Nucleus accumbens (tissue), 56 donors: ENCODE measurements at regions not wholly inside any gene's neighbourhood (a gene's known extent, or its start where the extent isn't known, plus 50 kb on each side); places are given as distances from the start of the nearest gene placed in this dataset.

ENCODE experiments used
- DNase-seq, 56 donors: peaks; one replicate each; lab custom pipeline; 2025; lab: John Stamatoyannopoulos, UW

GRCh38 chr16:76897816-76898215 is 293.2 kb upstream of the MON1B start:
- no peak for DNase-seq

DNA sequence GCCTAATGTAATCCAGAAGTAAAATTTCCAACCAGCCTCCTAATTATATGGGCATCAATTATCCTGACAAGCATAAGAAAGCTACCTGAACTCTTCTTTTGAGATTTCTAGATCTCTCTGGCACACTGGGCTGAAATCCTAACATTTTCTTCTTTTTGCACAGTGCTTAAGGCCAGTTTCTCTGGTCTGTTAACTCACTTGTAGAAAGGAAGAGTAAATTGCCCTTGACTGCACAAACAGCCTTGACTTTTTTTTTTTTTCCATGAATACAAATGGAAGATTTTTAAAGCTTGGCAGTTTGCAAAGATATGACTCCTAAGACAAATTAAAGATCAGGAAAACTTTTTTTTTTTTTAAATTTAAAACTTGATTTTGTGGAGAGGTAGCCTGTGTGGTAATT is 291.2 kb upstream of the MON1B start:
- no peak for DNase-seq

DNA sequence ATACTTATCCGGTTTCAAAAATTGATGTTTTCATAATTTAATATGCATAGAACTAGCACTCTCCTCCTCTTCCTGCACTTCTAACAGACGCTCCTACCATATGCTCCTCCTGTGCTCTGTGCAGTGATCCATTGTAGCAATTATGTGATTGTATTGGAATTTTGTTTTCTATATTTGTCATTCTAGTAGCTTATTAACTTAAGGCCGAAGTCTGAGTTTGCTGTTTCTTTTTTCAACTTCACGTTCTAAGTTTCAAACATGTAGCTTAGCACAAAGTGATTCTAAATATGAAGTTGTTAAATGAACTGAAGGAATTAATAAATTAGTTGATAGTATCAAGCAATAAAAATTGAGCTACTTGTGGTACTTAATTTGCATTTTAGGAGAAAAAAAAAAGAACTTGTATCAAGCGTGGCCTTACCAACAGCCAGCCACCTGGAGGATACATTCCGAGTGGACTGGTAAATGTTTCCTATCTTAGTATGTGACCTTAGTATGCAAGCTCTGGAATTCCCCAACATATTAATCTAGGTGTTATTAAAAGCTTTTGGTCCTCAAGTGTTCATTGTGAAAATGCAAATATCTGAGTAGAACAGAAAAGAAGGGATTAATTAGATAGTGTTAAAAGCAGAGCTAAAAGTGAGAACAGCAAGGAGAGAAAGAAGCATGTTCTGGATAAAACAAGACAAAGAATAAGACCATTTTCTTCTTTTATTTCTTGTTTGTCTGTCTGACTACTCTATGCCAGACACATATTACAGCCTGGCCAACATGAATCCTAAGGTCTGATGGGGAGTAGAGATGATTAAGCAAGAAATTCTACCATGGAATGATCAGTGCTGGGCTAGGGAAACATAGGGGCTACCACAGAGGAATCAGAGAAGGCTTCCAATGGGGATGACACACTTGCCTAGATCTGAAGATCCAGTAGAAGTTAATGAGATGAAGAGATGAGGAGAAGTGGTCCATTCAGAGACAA is 290.4 kb upstream of the MON1B start:
- DNase-seq: no peak

DNA sequence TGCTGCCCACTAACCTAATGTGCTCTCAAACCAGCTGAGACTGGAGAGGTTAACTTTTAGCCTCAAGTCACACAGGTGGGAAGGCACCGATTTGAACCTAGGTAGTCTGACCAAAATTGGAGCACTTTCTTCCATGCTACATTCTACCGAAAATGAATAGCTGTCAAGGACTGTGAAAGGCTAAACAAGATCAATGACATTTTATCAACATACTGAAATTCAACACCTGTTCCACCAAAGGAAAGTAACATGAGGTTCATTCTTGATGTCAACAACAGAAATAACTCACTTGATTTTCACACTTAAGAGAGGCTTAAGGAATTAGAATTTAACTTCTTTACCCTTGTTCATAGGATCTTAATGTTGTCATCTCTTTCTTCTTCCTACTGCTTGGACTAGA is 284.4 kb upstream of the MON1B start:
- DNase-seq: no peak

DNA sequence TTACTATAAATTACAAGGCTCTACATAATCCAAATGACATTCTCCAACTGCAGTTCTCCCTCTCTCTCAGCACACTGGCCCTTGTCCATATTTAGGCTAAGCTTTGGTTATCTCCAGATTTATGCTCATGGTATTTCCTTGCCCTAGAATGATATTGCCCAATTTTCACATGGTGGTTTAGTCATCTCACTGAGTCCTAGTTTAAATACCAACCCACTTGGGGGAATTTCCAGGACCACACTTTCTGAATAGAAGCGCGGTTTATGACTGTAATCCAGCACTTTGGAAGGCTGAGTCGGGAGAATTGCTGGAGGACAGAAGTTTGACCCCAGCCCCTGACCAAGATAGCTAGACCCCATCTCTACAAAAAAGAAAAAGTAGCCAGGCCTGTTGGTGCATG is 280.1 kb upstream of the MON1B start:
- no peak for DNase-seq

DNA sequence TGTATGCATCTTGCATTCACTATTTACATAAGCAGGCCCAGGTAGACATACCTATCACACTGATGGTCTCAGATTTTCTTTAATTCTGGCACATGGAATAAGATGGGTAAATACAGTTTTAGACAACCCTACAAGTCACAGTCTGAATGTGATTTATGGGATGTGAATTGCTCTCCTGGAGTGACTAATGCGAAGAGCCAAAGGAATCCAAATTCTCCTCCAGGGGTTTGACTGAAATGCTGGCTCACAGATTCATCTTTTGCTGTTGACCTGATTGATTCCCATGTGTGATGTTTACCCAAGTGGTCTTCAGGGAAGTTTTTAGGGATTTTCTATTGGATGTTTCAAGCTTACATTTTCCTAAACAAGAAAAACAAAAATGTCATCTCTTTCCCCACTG is 277.9 kb upstream of the MON1B start:
- no peak for DNase-seq

DNA sequence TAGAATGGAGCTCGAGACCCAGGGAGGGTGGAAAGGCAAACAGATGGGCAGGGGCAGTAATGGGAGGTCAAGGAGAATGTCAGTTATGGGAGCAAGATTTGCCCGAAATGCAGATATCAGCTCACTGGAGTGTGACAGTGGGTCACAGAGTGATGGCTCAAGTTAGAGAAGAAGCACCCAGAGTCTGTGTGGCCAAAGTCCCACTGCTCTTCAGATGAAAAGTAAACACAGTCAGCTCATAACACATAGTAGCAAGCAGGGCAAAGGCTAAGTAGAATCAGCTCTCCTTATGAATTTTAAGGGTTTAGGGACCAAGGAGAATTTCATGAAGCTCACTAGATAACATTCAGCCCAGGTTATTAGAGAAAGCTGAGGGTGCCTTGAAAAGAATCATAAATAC is 264.9 kb upstream of the MON1B start:
- DNase-seq: no peak

DNA sequence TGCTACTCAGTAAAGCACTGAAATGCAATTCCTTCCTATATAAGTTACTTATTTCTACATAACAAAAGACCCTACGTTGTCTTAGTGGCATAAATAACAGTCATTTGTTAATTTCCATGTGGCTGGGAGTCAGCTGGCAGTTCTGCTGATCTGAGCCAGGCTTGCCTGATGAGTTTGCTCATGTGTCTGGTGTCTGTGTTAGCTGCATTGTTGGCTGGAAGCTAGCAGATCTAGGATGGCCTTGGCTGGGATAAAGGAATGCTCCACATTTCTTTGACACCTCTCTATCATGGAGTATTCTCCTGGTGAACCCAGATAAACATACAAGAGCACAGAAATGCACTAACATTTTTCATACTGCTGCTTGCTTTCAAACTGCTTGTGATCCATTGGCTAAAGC is 264.4 kb upstream of the MON1B start:
- DNase-seq: no peak

DNA sequence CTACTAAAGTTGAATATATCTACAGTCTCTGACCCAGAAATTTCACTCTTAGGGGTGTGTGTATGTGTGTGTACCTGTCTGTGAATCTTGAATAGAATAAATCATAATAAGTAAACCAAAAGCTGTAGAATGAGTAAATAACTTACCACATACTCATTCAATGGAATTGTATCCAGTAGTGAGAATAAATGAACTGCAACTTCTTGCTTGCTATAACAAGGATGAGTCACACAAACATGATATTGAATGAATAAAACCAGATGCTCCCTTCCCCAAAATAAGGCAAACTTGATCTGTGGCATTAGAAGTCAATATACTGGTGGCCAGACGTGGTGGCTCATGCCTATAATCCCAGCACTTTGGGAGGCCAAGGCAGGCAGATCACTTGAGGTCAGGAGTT is 259.8 kb upstream of the MON1B start:
- no peak for DNase-seq

DNA sequence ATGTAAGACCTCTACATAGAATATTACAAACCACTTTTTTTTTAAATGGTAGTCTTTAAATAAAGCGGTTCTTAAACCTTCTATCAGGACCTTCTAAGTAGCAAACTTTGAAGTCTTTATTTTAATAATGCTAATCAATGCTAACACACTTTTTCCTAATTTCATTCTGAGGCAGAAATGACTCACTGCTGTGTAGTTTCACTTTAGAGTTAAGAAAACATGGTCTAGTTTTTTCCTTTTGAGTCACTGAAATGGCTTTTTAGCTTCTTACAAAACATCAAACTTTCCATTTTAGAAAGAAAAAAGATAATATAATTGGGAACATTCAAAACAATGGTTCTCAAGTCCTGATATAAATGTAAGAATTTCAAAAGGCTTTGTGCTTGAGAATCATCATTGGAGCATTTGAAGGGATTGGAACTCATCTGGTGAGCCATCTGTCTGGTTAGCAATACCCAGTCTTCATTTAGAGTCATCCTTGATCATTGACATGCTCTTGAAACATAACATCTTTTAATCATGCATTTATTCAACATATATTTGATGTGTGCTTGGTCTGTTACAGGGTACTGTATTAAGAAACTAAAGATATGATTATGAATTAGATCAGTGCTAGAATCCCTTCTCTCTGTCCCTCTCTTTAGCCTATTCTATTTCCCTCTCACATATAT is 258.3 kb upstream of the MON1B start:
- no peak for DNase-seq

DNA sequence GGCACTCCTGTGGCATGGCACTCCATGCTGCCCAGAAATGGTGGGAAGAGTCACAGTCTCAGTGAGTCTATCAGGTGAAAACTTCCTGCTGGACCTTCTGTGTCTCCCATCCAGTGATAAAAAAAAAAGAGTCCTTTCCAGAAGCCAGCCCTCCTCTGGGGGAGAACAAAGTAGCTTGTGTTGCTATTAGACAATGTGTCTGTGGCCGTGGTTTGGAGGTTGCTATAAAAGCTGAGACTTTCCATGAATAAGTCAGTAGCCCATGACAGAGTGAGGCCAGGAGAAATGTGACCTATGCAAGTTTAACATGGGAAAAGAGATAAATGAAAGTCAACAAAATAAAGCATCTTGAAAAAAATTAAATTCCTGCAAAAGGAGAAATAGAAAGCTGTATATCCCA is 250.7 kb upstream of the MON1B start:
- no peak for DNase-seq

- DNase-seq: no peak
Measured at GRCh38 chr16:76941113-76941512, 249.9 kb upstream of the MON1B start.

DNA sequence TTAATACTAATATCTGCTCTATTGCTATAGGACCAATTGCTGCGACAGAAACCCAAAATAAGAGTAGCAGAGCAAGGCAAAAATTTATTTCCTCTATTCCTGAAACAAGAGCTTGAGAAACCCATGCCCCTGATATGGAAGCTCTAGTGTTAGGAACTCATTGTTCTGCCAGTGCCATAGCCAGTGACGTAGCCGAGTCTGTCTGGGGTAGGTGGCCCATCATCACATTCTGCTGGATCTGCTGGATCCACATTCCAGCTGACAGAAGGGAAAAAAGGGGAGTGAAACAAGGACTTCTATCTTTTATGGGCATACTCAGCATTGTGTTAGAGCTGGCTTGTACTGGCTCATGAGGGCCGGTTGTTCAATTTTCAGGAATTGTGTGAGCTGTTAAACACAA is 248.9 kb upstream of the MON1B start:
- no peak for DNase-seq

DNA sequence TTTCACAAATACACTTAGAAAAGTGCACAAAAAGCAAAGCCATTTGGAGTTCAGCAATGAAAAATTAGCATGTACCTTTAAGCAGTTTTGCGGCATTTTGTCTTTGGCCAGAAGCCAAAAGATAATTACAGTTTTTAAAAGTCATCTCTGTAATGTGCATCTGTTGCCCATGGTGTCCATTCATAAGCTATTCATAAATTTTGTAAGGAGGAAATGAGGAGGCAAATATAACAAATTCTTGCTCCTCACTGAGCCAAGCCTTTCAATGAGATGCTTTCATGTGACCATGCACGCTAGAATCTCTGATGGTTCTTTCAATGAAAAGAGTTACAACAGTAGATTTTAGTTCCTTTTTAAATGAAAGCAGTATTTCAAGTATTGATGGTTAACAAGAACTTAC is 247.1 kb upstream of the MON1B start:
- no peak for DNase-seq

- DNase-seq: peak in 20 of 56 donors; percentile 1 to 60 (median 12)
Measured at GRCh38 chr16:76946879-76947278, 244.1 kb upstream of the MON1B start.

DNA sequence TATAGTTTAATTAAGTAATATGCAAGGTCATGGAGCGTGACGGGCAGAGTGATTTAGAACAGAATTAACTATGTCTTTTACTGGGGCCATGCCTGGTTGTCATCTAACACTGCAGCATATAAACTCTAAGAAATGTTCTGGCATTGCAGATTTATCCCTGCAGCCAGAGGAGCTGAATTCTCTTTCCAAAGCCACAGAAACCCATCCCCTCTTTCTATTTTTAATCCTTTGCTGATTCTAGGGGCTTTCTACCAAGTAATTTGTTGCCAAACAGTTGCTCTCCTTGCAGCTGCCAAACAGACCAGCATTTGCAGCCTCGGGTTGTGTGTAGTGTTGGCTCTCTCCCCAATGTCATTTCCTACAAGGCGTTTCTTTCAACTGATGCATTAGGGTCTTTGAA is 243.2 kb upstream of the MON1B start:
- peak in 1 of 56 donors; percentile 0 for DNase-seq

GRCh38 chr16:76955629-76956028 is 235.4 kb upstream of the MON1B start:
- DNase-seq: peak in 1 of 56 donors; percentile 1

DNA sequence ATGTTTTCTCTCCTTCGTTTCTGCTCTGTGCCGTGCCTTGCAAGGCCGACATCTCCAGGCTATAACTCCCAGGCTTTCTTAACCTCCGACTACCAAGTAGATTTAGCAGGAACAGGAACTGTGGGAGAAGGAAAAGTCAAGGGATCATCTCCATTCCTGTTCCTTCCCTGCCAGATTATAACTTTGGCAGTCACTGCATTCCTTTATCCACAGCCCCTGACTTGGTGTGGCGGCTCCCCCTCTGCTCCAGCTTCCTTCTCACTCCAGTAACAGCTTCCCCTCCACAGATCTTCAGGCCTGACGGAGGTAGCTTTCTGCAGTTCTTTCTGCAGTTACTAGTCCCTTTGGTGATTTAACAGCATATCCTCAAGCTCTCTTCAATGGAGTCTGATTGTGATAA is 234.6 kb upstream of the MON1B start:
- no peak for DNase-seq

GRCh38 chr16:76956841-76957240 is 234.1 kb upstream of the MON1B start:
- no peak for DNase-seq

- no peak for DNase-seq
Measured at GRCh38 chr16:76959166-76959565, 231.8 kb upstream of the MON1B start.

GRCh38 chr16:76963614-76964315 is 227.2 kb upstream of the MON1B start:
- no peak for DNase-seq
